ENCODE measurements at regions not wholly inside any gene's neighbourhood (a gene's known extent, or its start where the extent isn't known, plus 50 kb on each side); places are given as distances from the start of the nearest gene placed in this dataset.
"Not testable (repeated sequence)": the region's sequence is repeated elsewhere in the genome, so short reads cannot be mapped to it uniquely, and the experiment has no call there.

GRCh38 chr13:23947893-23948292 is 50.6 kb upstream of the C1QTNF9B start:
- DNase-seq = no peak

- DNase-seq = no peak
Observed at GRCh38 chr13:23949200-23949599, 51.9 kb upstream of the C1QTNF9B start.

- no peak for DNase-seq
Observed at GRCh38 chr13:23949736-23950135, 52.4 kb upstream of the C1QTNF9B start.

- no peak for DNase-seq
Observed at GRCh38 chr13:23950736-23951510, 53.6 kb upstream of the C1QTNF9B start.

- no peak for DNase-seq
Observed at GRCh38 chr13:23952796-23953195, 55.5 kb upstream of the C1QTNF9B start.

GRCh38 chr13:23953860-23954512 is 56.7 kb upstream of the C1QTNF9B start:
- no peak for DNase-seq

- no peak for DNase-seq
Observed at GRCh38 chr13:23955064-23955463, 57.8 kb upstream of the C1QTNF9B start.

- DNase-seq = no peak
Observed at GRCh38 chr13:23956106-23956505, 58.8 kb upstream of the C1QTNF9B start.

GRCh38 chr13:23957981-23958380 is 60.7 kb upstream of the C1QTNF9B start:
- DNase-seq = no peak

- DNase-seq = no peak
Observed at GRCh38 chr13:23959231-23959862, 62.0 kb upstream of the C1QTNF9B start.

- peak; percentile 3 for DNase-seq
Observed at GRCh38 chr13:23960566-23961156, 63.4 kb upstream of the C1QTNF9B start.

- DNase-seq = no peak
Observed at GRCh38 chr13:23963184-23963931, 66.1 kb upstream of the C1QTNF9B start.

GRCh38 chr13:23963947-23964346 is 66.6 kb upstream of the C1QTNF9B start:
- DNase-seq = no peak

- no peak for DNase-seq
Observed at GRCh38 chr13:23965346-23965745, 68.0 kb upstream of the C1QTNF9B start.

GRCh38 chr13:23966221-23966690 is 69.0 kb upstream of the C1QTNF9B start:
- no peak for DNase-seq

- no peak for DNase-seq
Observed at GRCh38 chr13:23966691-23967615, 69.7 kb upstream of the C1QTNF9B start.

GRCh38 chr13:23967792-23968191 is 70.5 kb upstream of the C1QTNF9B start:
- not testable (repeated sequence) for DNase-seq

GRCh38 chr13:23969647-23970046 is 72.3 kb upstream of the C1QTNF9B start:
- no peak for DNase-seq

GRCh38 chr13:23979361-23980159 is 82.3 kb upstream of the C1QTNF9B start:
- no peak for DNase-seq

- DNase-seq = peak; percentile 25
Observed at GRCh38 chr13:23980160-23980551, 82.9 kb upstream of the C1QTNF9B start.

GRCh38 chr13:23983671-23984070 is 86.4 kb upstream of the C1QTNF9B start:
- no peak for DNase-seq
